Transverse colon (tissue), 4 donors: ENCODE measurements at regions not wholly inside any gene's neighbourhood (a gene's known extent, or its start where the extent isn't known, plus 50 kb on each side); places are given as distances from the start of the nearest gene placed in this dataset.

Experiments
- DNase-seq: peaks from one replicate; pipeline ENCODE4 v3.0.0-alpha.2; 2019
- H3K27ac ChIP-seq, 4 donors: fragments of 200-600 bp; sonication (generic); 2 replicates each; pipeline ENCODE4 v1.5.1; 2016 to 2018; ENCODE audit warnings: inconsistent platforms in 4 of 4
- H3K27me3 ChIP-seq: fragments of 200-600 bp; sonication (generic); 2 replicates; pipeline ENCODE4 v1.5.1; 2017; ENCODE audit warnings: inconsistent platforms
- H3K36me3 ChIP-seq, 4 donors: fragments of 200-600 bp; sonication (generic); 2 replicates each; pipeline ENCODE4 v1.5.1; 2017 to 2019; ENCODE audit warnings: inconsistent platforms in 4 of 4
- H3K4me1 ChIP-seq, 4 donors: fragments of 200-600 bp; sonication (generic); 2 replicates each; pipeline ENCODE4 v1.5.1; 2017 to 2020; ENCODE audit warnings: inconsistent platforms in 4 of 4
- H3K4me3 ChIP-seq, 4 donors: fragments of 200-600 bp; sonication (generic); 1 replicate in 1 of 4; 2 replicates in 3 of 4; pipeline versions ENCODE4 v1.5.1 to v1.6.1; 2017 to 2019; ENCODE audit warnings: inconsistent platforms in 4 of 4
- H3K9me3 ChIP-seq, 2 donors: fragments of 200-600 bp; sonication (generic); 2 replicates each; pipeline ENCODE4 v1.5.1; 2017 to 2019; ENCODE audit warnings: inconsistent platforms in 2 of 2
- CTCF ChIP-seq, 5 experiments: fragments of 200-600 bp in 3 of 5; fragments of 450-650 bp in 2 of 5; sonication (generic) in 3 of 5; IDR thresholded peaks; 1 replicate in 2 of 5; 2 replicates in 3 of 5; pipeline ENCODE4 v1.5.1; 2016 to 2017; ENCODE audit warnings: antibody characterized with exemption in 5 of 5, inconsistent platforms in 3 of 5, mild to moderate bottlenecking in 2 of 5, moderate library complexity in 1 of 5
- EP300 ChIP-seq: sonication (generic); formaldehyde crosslinking; IDR thresholded peaks from one replicate; pipeline ENCODE4 v1.6.1; 2017; ENCODE audit warnings: antibody characterized with exemption, low read depth
- POLR2A ChIP-seq: fragments of 450-650 bp; IDR thresholded peaks from one replicate; pipeline ENCODE4 v1.6.1; 2016; ENCODE audit warnings: antibody characterized with exemption, mild to moderate bottlenecking, moderate library complexity
- POLR2AphosphoS5 ChIP-seq, 3 donors: sonication (generic); formaldehyde crosslinking; IDR thresholded peaks; one replicate each; pipeline ENCODE4 v1.6.1; 2016; ENCODE audit warnings: antibody characterized with exemption in 3 of 3
- WGBS, 2 donors: methylation state at CpG; one replicate each; pipeline ENCODE4 v1.1.5; 2018; ENCODE audit warnings: low coverage in 1 of 2; 5-methylcytosine and 5-hydroxymethylcytosine counted together
- in situ Hi-C, 4 donors: fragments of 200-750 bp; cut with MboI; loops; one replicate each; pipeline versions ENCODE4 v1.15.0 to v1.15.1; 2017; ENCODE audit warnings: low sequenced_read_pairs in 3 of 4, low pct_ligation_motif_present in 1 of 4, low pct_unique_long_range_greater_than_20kb in 1 of 4
- intact Hi-C: fragments of 100-400 bp; cut with DNase I; formaldehyde crosslinking; loops from one replicate; pipeline ENCODE4 v1.15.1; 2023; ENCODE audit warnings: low total_unique reads

- Histone ChIP-seq H3K9me3 (no peaks in the 10 kb centered on the region), H3K4me3 (no peak overlapping the region), H3K27me3 (no peaks in the 10 kb centered on the region), H3K4me1 (peaks cover 0 to under 1% (median 0%) of the 10 kb centered on the region in 4 donors), H3K36me3 (no peaks in the 10 kb centered on the region), H3K27ac (no peak overlapping the region)
- 84 to 88% methylated on average over 7 of the region's 7 CpGs for WGBS, 2 donors
- TF ChIP-seq POLR2AphosphoS5 (IDR thresholded peaks at IDR 0.05) (no peak), CTCF (IDR thresholded peaks at IDR 0.05) (peak in 1 of 5 experiments; percentile 17)
- in situ Hi-C loops, result no loop called here
- intact Hi-C loops, result no loop called here
- DNase-seq, result no peak
These were observed 589.6 kb downstream of the PDCD6IP start for GRCh38 chr3:34387826-34388564.

- Histone ChIP-seq H3K9me3 (no peaks in the 10 kb centered on the region), H3K4me1 (no peaks in the 10 kb centered on the region), H3K4me3 (no peak overlapping the region), H3K36me3 (no peaks in the 10 kb centered on the region), H3K27ac (no peak overlapping the region), H3K27me3 (no peaks in the 10 kb centered on the region)
- 70 to 83% methylated on average over 2 of the region's 2 CpGs for WGBS, 2 donors
- no peak for DNase-seq
- intact Hi-C loops (no loop called here), in situ Hi-C loops (no loop called here)
- TF ChIP-seq EP300 (no peak), POLR2AphosphoS5 (IDR thresholded peaks at IDR 0.05) (no peak), POLR2A (no peak), CTCF (IDR thresholded peaks at IDR 0.05) (no peak)
These were observed 590.4 kb downstream of the PDCD6IP start for GRCh38 chr3:34388830-34389229.

- no peak for DNase-seq
- H3K4me1 ChIP-seq, result no peaks in the 10 kb centered on the region
- H3K36me3 ChIP-seq, result no peaks in the 10 kb centered on the region
- TF ChIP-seq EP300, result no peak
- no peak for TF ChIP-seq POLR2A
- TF ChIP-seq CTCF (IDR thresholded peaks at IDR 0.05), result no peak
- no peak for TF ChIP-seq POLR2AphosphoS5 (IDR thresholded peaks at IDR 0.05)
- no peak overlapping the region for H3K27ac ChIP-seq
- WGBS, 2 donors, result 83% methylated on average over 2 of the region's 2 CpGs; no CpG with 5 or more reads in 1 of the 2 donors
- intact Hi-C loops (no loop called here), in situ Hi-C loops (no loop called here)
- H3K27me3 ChIP-seq, result no peaks in the 10 kb centered on the region
- H3K4me3 ChIP-seq, result no peak overlapping the region
- no peaks in the 10 kb centered on the region for H3K9me3 ChIP-seq
These were observed 596.7 kb downstream of the PDCD6IP start for GRCh38 chr3:34394978-34395748.

- H3K36me3 ChIP-seq, result no peaks in the 10 kb centered on the region
- intact Hi-C loops, result no loop called here
- DNase-seq, result no peak
- WGBS, 2 donors, result 83% methylated on average over 1 of the region's 1 CpG; no CpG with 5 or more reads in 1 of the 2 donors
- in situ Hi-C loops, result no loop called here
- no peaks in the 10 kb centered on the region for H3K27me3 ChIP-seq
- TF ChIP-seq CTCF (IDR thresholded peaks at IDR 0.05), result no peak
- no peaks in the 10 kb centered on the region for H3K9me3 ChIP-seq
- no peaks in the 10 kb centered on the region for H3K4me1 ChIP-seq
- H3K4me3 ChIP-seq, result no peak overlapping the region
- no peak overlapping the region for H3K27ac ChIP-seq
These were observed 597.9 kb downstream of the PDCD6IP start for GRCh38 chr3:34396288-34396687.
